LoVo (cell line): ENCODE measurements at regions not wholly inside any gene's neighbourhood (a gene's known extent, or its start where the extent isn't known, plus 50 kb on each side); places are given as distances from the start of the nearest gene placed in this dataset.

ENCODE experiments used
- DNase-seq: peaks from one replicate; pipeline ENCODE4 v3.0.0-alpha.2; 2016; ENCODE audit warnings: low spot score

GRCh38 chr3:117463276-117464115, 753.9 kb downstream of the TUSC7 start:
- no peak for DNase-seq

- DNase-seq: no peak
These were observed 762.3 kb downstream of the TUSC7 start for GRCh38 chr3:117471831-117472230.

DNA sequence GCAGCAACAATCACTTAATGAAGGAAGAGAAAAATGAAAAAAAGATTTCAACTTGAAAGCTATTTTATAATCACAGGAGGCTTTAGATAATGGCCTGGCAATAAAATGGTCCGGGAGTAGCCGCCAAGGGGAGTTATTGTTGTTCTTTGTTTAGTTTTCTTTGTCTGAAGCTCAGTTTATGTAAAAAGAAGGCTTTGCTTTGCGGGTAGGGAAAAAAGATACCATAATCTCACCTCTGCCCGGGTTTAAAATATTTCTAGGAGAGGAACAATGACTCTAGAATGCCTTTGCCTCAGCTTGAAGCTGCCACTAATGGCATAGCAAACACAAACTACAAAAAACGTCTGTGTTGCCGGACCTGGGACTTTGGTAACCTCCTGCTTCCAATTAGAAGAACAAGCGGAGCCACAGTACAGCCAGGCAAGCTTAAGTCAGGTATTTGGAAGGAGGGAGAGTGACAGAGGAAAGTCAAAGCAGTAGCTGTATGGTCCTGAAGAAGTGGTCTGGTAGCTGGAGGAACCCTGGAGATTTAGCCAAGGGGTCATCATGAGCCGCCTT, 764.5 kb downstream of the TUSC7 start:
- no peak for DNase-seq

DNA sequence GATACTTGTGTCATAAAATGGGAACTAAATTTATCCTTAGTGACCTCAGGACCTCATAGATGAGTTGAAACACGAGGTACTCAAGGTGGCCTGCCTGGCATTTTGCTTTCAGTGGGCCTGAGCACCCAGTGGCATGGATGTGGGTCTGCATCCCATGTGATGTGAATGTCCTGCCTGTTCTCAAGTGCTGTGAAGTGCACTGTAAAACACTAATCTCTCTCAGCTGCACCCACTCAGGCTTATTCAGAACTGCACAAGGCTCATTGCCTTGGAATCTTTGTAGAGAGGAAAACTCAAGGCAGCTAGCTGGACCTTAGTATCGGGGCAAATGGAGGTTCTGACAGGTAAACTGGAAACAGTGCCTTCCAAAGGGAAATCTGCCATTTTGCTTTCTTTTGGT, 767.0 kb downstream of the TUSC7 start:
- DNase-seq: no peak

DNA sequence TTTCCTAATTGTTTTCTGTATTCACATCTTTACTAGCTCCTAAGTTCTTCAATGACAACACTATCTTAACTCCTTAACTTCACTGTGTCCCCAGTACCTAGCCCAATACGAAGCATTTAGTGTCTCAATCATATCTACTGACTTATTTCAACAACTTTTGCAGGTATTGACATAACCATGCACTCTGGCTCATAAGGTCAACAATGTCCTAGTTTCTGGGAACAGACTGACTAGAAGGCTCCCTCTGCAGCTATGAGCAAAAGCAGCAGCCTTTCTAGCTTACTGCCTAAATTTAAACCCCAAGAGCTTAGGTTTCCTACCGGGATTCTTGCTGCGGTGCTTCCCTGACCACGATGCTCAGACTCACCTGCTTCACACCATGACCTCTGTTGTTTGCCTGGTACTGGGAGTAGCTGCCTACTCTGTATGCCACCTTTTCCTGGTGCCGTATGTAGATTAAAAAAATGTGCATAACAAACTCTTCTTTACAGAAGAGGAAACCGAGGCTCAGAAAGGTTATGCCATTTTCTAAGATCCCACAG, 767.7 kb downstream of the TUSC7 start:
- no peak for DNase-seq

- DNase-seq: no peak
These were observed 769.5 kb downstream of the TUSC7 start for GRCh38 chr3:117479095-117479494.

GRCh38 chr3:117480525-117480924, 770.9 kb downstream of the TUSC7 start:
- DNase-seq: no peak

DNA sequence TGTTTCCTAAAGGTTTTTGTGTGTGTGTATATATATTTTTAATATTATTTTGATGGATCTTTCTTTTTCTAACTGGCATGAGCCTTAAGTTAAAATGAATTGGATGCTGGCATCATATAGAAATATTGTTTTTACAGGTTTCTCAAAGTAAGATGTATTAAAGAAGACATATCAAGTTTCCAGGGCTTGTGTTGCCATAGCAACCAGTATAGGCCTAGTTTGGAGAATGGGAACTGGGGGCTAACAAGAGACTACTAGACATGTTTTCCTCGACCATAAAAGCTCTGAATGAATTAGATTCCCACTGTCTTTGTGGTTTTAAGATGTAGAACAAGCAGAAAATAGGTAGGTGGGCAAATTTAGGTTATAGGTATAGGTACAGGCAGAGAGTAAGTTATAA, 771.4 kb downstream of the TUSC7 start:
- no peak for DNase-seq

DNA sequence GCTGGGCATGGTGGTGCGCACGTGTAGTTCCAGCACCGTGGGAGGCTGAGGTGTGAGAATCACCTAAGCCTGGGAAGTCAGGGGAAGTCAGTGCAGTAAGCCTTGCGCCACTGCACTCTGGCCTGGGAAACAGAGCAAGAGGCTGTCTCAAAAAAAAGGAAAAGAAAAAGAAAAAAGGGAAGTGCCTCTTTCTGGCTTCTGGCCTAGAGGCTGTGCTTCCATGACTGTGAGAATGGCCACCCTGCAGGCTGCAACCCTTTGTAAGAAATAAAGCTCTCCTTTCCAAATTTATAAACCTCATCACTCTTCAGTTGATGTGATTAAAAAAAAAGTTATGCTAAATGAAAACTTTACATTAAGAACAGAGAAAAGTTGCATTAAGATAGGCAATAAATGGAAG, 774.3 kb downstream of the TUSC7 start:
- no peak for DNase-seq

- DNase-seq: no peak
These were observed 776.3 kb downstream of the TUSC7 start for GRCh38 chr3:117485841-117486240.

- no peak for DNase-seq
These were observed 777.4 kb downstream of the TUSC7 start for GRCh38 chr3:117486719-117487716.

- DNase-seq: no peak
These were observed 779.4 kb downstream of the TUSC7 start for GRCh38 chr3:117488983-117489382.

DNA sequence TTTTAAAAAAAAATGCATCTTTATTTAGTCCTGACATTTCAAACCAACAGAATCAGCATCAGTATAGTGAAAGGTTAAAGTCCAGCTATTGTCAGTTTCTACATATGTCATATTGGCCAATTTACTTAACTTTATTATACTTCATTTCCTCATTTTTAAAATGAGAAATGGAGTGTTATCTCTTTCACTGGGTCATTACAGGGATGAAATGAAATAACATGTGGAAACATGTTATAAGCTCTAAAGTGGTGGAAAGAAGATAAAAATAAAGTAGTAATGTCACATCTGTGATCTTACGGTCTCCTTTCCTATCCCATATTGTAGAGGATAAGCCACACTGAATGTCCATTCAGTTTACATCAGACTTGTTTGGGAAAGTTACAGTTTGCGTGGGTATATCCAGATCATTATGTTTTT, 780.1 kb downstream of the TUSC7 start:
- no peak for DNase-seq

- DNase-seq: no peak
These were observed 781.1 kb downstream of the TUSC7 start for GRCh38 chr3:117490716-117491115.

GRCh38 chr3:117495620-117496019, 786.0 kb downstream of the TUSC7 start:
- DNase-seq: no peak

DNA sequence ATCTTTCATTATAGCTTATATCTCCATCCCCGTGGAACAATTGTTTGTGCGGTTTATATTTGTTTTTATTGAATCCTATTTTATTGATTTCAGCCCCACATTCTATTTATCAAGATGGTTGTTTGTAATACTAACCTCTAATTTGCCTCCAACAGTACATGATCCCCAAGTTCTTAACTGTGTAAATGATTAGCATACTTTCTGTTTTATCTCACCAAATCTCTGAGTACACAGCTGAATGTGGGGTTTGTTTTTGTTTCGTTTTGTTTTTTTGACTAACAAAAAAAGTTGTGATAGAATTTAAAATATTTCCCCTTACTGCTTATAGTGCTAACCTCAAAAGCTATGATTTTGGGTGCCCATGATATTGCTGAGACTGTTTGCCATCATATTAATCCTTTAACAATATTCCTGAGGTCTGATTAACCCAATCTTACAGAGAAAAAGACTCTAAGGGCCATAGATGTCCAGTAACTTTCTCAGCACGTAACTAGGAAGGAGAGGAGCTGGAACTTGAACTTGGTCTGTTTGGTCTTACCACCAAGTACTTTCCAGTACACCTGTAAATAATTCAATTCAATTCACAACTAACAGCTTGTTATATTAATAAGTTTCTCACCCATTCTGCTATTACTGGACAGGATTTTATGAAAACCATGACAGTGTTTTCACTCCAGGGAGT, 789.8 kb downstream of the TUSC7 start:
- no peak for DNase-seq

DNA sequence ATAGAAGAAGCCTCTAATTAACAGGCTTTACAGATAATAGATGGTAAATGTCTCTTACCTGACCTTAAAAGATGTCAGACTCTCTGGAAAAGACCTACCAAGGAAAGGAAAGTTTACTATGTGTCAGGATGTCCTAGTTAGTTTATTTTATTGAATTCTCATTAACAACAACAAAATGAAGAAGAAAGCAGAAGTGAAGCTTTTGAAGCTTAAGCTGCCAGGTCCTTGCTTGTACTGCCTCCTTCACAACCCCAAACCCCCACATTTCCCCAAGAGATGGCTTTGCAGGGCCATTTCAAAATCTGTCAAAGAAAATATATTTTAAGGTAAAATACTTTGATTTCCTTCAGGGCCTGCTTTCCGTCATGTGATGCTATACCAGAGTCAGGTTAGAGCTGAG, 798.4 kb downstream of the TUSC7 start:
- no peak for DNase-seq

DNA sequence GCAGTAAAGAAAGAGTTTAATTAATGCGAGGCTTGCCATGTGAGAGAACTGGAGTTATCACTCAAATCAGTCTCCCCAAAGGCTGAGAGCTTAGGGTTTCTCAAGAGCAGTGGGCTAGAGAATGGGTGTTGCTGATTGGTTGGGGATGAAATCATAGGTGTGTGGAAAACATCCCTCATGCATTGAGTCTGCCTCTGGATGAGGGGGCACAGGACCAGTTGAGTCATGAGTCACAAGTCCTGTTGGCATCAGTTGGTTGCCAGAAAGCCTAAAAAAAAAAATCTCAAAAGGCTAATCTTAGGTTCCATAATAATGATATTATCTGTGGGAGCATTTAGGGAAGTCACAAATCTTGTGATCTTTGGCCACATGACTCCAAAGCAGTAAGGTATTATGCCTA, 800.3 kb downstream of the TUSC7 start:
- no peak for DNase-seq

- DNase-seq: no peak
These were observed 800.8 kb downstream of the TUSC7 start for GRCh38 chr3:117510396-117510795.

- no peak for DNase-seq
These were observed 803.4 kb downstream of the TUSC7 start for GRCh38 chr3:117512975-117513374.

- DNase-seq: no peak
These were observed 805.7 kb downstream of the TUSC7 start for GRCh38 chr3:117515309-117515708.

GRCh38 chr3:117518364-117518763, 808.8 kb downstream of the TUSC7 start:
- no peak for DNase-seq
